Muscle of leg (tissue), 3 donors: ENCODE measurements at regions not wholly inside any gene's neighbourhood (a gene's known extent, or its start where the extent isn't known, plus 50 kb on each side); places are given as distances from the start of the nearest gene placed in this dataset.
A peak's percentile ranks its signal among the peaks of the same experiment; 100 is the strongest.

Experiments used
- DNase-seq: peaks from one replicate; pipeline ENCODE4 v3.0.0; 2013
- H3K27ac ChIP-seq: one replicate; pipeline ENCODE4 v1.5.1; 2013; ENCODE audit warnings: mild to moderate bottlenecking, low read length, control low read depth
- H3K27me3 ChIP-seq: one replicate; pipeline ENCODE4 v1.6.1; 2013; ENCODE audit warnings: low read length; ENCODE audit not compliant: control insufficient read depth, insufficient read depth
- H3K36me3 ChIP-seq: one replicate; pipeline ENCODE4 v1.6.1; 2013; ENCODE audit warnings: low read length; ENCODE audit not compliant: control insufficient read depth, insufficient read depth
- H3K4me1 ChIP-seq: one replicate; pipeline ENCODE4 v1.6.1; 2013; ENCODE audit warnings: low read length; ENCODE audit not compliant: control insufficient read depth, insufficient read depth
- H3K4me3 ChIP-seq: one replicate; pipeline ENCODE4 v1.5.1; 2013; ENCODE audit warnings: low read length, control low read depth
- H3K9me3 ChIP-seq: replicated peaks from 2 replicates; pipeline ENCODE4 v1.6.1; 2013; ENCODE audit warnings: low read depth, low read length; ENCODE audit not compliant: control insufficient read depth
- WGBS: methylation state at CpG from one replicate; pipeline ENCODE4 v1.1.5; 2013; ENCODE audit warnings: missing lambda C conversion rate; ENCODE audit not compliant: insufficient coverage; 5-methylcytosine and 5-hydroxymethylcytosine counted together

DNA sequence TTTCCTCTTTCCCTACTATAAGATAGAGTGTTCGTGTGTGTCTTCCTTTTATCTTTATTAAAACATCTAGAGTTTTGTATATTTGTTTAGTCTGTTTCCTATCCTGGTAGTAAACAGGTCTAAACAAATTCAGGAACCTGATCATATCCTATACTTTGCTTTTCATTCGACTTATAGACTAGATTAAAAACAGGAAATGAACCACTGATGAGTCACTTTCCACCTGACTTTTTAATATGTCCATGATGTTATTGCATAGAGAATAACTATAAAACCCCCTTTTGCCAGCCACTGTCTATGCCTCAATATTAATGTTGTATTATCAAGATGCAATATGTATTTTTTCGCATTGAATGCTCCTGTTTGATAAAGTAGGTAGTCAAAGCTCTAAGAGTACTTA is 1794.0 kb downstream of the STIM2 start:
- H3K27me3 ChIP-seq = no peaks in the 10 kb centered on the region
- no peaks in the 10 kb centered on the region for H3K4me1 ChIP-seq
- H3K27ac ChIP-seq = no peak overlapping the region
- DNase-seq = no peak
- H3K36me3 ChIP-seq = no peaks in the 10 kb centered on the region
- no peak overlapping the region for H3K4me3 ChIP-seq
- no CpG with 5 or more reads among the region's 3 CpGs for WGBS
- H3K9me3 ChIP-seq = peaks cover 2% of the 10 kb centered on the region

DNA sequence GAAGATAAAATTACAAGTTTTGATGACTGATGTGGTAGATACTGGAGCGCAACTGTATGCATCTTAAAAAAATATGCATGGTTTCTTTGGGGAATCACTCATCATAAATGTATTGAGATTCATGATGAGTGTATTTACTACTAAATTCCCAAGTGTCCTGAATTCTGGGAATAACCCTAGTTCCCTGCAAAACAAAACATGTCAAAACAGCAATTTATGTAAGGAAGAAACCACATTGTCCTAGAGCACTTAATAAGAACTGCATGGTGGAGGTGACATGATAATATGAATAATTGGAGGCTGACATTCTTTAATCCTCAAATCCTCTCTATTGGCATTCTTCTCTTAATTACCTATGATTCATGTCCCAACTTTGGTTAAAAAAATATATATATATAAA is 1804.7 kb downstream of the STIM2 start:
- Histone ChIP-seq H3K27me3 (no peaks in the 10 kb centered on the region), H3K4me3 (no peak overlapping the region), H3K36me3 (no peaks in the 10 kb centered on the region), H3K27ac (no peak overlapping the region), H3K9me3 (no peaks in the 10 kb centered on the region), H3K4me1 (no peaks in the 10 kb centered on the region)
- no peak for DNase-seq
- no CpG with 5 or more reads among the region's 1 CpG for WGBS

DNA sequence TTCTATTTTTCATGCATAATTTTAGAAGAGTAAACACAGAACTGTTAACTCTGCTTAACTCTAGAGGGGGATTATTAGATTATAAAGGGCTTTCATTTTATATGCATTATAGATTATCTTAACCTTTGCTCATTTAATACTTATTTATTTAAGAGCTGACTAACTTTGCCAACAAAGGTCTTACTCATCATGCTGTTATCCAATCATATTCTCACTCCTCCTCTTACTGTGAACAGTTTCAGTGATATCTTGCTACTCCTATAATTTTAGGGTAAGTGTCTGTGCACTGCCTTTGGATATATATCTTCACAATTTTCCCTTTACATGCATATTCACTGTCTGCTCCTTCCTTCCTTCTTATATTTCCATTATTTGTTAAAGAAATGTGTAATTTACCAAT is 1814.9 kb downstream of the STIM2 start:
- no peak overlapping the region for H3K27ac ChIP-seq

DNA sequence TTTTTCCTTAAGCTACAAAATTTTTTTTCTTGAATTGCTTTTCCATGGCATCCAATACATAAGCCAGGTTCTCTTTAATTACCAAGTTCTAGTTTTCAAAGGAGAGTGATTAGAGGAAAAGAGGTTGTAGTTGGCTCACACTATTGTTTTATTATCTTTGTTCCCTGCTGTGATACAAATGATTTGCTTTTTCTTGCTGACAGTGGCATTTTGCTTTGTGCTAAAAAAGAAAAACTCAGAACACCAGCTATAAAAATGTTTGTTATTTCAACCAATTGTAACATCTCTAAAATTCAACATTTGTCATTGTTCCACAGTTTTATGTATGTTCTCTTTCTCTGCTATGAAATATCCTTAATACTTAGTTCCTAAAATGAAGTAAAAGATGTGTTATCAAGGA is 1817.2 kb downstream of the STIM2 start:
- Histone ChIP-seq H3K36me3 (no peaks in the 10 kb centered on the region), H3K27ac (no peak overlapping the region), H3K9me3 (no peaks in the 10 kb centered on the region), H3K4me3 (no peak overlapping the region), H3K27me3 (no peaks in the 10 kb centered on the region), H3K4me1 (no peaks in the 10 kb centered on the region)
- DNase-seq = no peak

More for the DNA sequence above, 1814.9 kb downstream of the STIM2 start:
- no peak overlapping the region for H3K4me3 ChIP-seq
- DNase-seq = no peak
- H3K36me3 ChIP-seq = no peaks in the 10 kb centered on the region
- no peaks in the 10 kb centered on the region for H3K9me3 ChIP-seq
- H3K27me3 ChIP-seq = no peaks in the 10 kb centered on the region
- no peaks in the 10 kb centered on the region for H3K4me1 ChIP-seq

DNA sequence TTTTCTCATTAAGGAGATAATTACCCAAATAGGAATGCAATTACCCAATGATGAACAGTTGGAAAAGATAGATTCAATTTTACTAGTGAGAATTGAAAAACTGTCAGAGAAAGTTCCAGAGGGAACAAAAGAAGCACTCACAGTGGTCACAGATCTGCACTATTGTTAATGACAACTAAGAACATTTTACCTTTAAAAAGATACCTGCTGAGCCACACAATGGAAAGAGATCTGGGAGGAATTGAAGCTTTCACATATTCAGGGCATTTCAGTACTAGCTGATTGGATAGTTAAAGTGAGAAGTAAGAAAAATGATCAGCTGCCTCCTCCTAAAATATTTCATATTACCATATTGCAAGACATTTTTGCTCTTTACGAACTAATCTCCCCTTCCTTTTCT is 1822.2 kb downstream of the STIM2 start:
- no peak overlapping the region for H3K4me3 ChIP-seq
- no peak overlapping the region for H3K27ac ChIP-seq
- no peak for DNase-seq
- H3K36me3 ChIP-seq = no peaks in the 10 kb centered on the region
- no CpG with 5 or more reads among the region's 1 CpG for WGBS
- no peaks in the 10 kb centered on the region for H3K9me3 ChIP-seq
- H3K27me3 ChIP-seq = no peaks in the 10 kb centered on the region
- no peaks in the 10 kb centered on the region for H3K4me1 ChIP-seq

DNA sequence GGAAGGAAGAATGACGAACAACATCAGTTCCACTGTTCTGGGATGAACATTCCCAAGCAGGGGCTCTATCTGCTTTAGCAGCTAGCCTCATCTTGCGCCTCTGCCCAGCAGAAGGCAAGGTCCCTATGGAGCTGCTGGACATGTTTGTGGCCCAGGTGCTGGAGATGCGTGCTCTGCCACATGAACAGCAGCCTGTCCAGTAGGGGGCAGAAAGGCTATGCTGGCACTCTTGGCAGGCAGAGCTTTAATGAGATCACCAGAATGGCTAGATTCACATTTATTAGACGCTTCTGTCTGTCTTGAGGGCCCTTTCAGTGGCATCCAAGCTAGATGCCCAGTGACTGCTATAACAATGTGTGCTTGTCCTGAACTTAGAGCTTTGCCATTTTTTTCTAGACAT is 1826.0 kb downstream of the STIM2 start:
- H3K4me1 ChIP-seq = no peaks in the 10 kb centered on the region
- DNase-seq = no peak
- no peak overlapping the region for H3K27ac ChIP-seq
- WGBS = 70% methylated on average over 4 of the region's 4 CpGs
- H3K36me3 ChIP-seq = no peaks in the 10 kb centered on the region
- H3K27me3 ChIP-seq = no peaks in the 10 kb centered on the region
- H3K4me3 ChIP-seq = no peak overlapping the region
- H3K9me3 ChIP-seq = no peaks in the 10 kb centered on the region

DNA sequence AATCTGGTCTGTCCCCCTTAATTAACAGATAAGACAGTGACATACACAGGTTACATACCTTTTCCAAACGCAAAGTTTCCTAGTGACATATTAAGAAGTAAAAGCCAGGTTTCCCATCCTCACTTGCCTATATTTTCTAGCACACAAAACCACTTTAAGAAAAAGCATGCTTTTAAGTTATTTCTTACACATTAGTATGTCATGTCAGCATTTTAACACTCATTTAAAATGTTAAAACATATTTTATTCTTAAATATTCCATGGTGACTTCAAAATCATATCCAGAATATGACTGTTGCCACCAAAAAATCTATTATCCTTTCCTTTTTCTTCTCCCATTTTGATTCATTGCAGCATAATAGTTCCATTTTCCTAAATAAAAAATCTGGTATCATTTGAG is 1830.2 kb downstream of the STIM2 start:
- Histone ChIP-seq H3K27me3 (no peaks in the 10 kb centered on the region), H3K27ac (no peak overlapping the region), H3K9me3 (no peaks in the 10 kb centered on the region), H3K36me3 (no peaks in the 10 kb centered on the region), H3K4me3 (no peak overlapping the region), H3K4me1 (no peaks in the 10 kb centered on the region)
- no CpG with 5 or more reads among the region's 1 CpG for WGBS
- DNase-seq = no peak

DNA sequence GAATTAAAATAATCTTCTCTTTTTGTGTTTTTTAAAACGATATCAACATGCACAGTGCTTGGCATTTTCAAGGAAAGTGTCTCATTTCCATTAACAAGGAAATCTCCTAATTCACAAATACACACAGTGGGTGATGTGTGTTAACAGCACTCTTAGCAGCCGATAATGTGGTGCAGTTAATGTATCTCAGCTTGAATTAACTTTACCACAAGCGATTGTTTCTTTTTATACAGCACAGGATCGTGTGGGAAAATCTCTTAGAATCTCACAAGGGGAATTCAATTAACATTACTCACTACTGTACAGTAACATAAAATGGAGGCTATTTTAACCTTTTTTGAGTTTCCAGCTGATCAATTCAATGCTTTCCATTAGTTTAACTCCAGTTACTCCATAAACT is 1841.9 kb downstream of the STIM2 start:
- no peaks in the 10 kb centered on the region for H3K9me3 ChIP-seq
- WGBS = no CpG with 5 or more reads among the region's 4 CpGs

DNA sequence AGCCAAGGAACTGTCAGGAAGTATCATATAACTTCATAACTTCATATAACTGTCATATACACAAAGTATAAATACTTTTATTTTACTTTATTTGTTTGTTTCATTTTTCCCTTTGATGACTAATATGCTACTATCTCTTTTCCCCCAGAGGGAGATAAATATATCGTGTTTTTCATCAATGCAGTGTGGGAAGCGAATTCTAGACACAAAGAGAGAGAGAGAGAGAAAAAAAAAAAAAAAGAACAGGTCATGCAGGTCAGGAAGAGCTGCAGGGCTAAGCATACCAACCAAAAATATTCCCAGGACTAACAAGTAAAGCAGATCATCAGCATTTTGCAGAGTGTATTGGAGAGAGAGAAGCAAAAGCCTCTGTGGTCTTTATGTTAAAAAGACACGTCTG is 1849.2 kb downstream of the STIM2 start:
- Histone ChIP-seq H3K4me3 (no peak overlapping the region), H3K27me3 (no peaks in the 10 kb centered on the region), H3K4me1 (no peaks in the 10 kb centered on the region), H3K36me3 (no peaks in the 10 kb centered on the region), H3K9me3 (peaks cover 3% of the 10 kb centered on the region), H3K27ac (no peak overlapping the region)
- no CpG with 5 or more reads among the region's 3 CpGs for WGBS
- DNase-seq = peak; percentile 3

More for the DNA sequence above, 1841.9 kb downstream of the STIM2 start:
- no peak overlapping the region for H3K4me3 ChIP-seq
- no peaks in the 10 kb centered on the region for H3K36me3 ChIP-seq
- DNase-seq = no peak
- H3K27ac ChIP-seq = no peak overlapping the region
- H3K4me1 ChIP-seq = no peaks in the 10 kb centered on the region
- no peaks in the 10 kb centered on the region for H3K27me3 ChIP-seq

DNA sequence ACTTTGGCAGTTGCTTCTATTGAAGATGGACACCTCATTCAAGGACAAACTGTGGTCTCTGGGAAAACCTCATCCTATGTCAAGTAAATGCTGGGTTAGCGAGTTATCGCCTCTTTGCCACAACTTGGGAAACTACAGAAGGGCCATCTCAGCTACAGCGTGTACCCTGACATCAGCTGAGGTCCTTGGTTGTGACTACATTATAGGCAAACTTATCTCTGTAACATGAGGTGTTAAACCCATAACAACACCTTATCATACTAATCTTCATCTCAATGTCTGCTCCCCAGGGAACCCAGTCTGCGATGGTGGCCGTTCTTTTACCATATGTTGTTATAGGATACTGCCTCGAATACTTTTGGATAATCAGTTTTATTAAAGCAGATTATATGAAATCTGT is 1862.7 kb downstream of the STIM2 start:
- Histone ChIP-seq H3K27me3 (no peaks in the 10 kb centered on the region), H3K9me3 (no peaks in the 10 kb centered on the region), H3K4me1 (no peaks in the 10 kb centered on the region), H3K27ac (no peak overlapping the region), H3K4me3 (no peak overlapping the region), H3K36me3 (no peaks in the 10 kb centered on the region)
- DNase-seq = no peak
- no CpG with 5 or more reads among the region's 6 CpGs for WGBS

DNA sequence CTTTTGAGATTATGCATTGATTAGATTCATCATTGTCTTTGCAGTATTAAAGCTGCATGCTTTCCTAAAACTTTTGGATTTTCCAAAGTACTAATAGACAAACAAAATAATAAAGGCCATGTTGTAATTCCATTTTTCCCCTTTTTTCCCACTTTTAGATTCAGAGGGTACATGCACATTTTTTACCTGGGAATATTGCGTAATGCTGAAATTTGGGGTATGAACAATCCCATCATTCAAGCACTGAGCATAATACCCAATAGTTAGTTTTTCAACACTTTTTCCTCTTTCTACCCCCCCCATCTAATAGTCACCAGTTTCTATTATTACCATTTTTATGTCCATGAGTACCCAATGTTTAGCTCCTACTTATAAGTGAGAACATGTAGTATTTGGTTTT is 1863.6 kb downstream of the STIM2 start:
- H3K4me1 ChIP-seq = no peaks in the 10 kb centered on the region
- no peaks in the 10 kb centered on the region for H3K9me3 ChIP-seq
- no peak overlapping the region for H3K4me3 ChIP-seq
- H3K36me3 ChIP-seq = no peaks in the 10 kb centered on the region
- no peaks in the 10 kb centered on the region for H3K27me3 ChIP-seq
- H3K27ac ChIP-seq = no peak overlapping the region
- no peak for DNase-seq
- no CpG with 5 or more reads among the region's 1 CpG for WGBS
